ENCODE measurements at regions not wholly inside any gene's neighbourhood (a gene's known extent, or its start where the extent isn't known, plus 50 kb on each side); places are given as distances from the start of the nearest gene placed in this dataset.

- TF ChIP-seq BHLHE40 (IDR thresholded peaks at IDR 0.05; ENCODE audit: borderline replicate concordance) (no peak), FOXA1 (IDR thresholded peaks at IDR 0.05) (no peak), TARDBP (IDR thresholded peaks at IDR 0.05) (no peak), SUZ12 (IDR thresholded peaks at IDR 0.05) (no peak), PKNOX1 (IDR thresholded peaks at IDR 0.05) (no peak), ELF4 (IDR thresholded peaks at IDR 0.05) (no peak), ARNT (IDR thresholded peaks at IDR 0.05) (no peak), FOXM1 (IDR thresholded peaks at IDR 0.05; ENCODE audit: borderline replicate concordance) (no peak), NFRKB (IDR thresholded peaks at IDR 0.05) (no peak), LEF1 (IDR thresholded peaks at IDR 0.05; ENCODE audit: borderline replicate concordance) (no peak), SP1 (IDR thresholded peaks at IDR 0.05) (no peak), HDGF (IDR thresholded peaks at IDR 0.05; ENCODE audit: borderline replicate concordance) (no peak), FOXK2 (IDR thresholded peaks at IDR 0.05) (no peak), CTBP1 (IDR thresholded peaks at IDR 0.05; ENCODE audit: borderline replicate concordance) (no peak)
Observed at GRCh38 chr10:104541820-104542219, 99.3 kb upstream of the SORCS3 start.

Data from HEK293T (cell line).